Stimulated activated naive CD8-positive, alpha-beta T cell treated with anti-CD3 and anti-CD28 coated beads, Interleukin-15, Interleukin-2, amounts not matched to agents 100 U/mL and 50 U/mL, for 24 hours (primary cell): ENCODE measurements at regions not wholly inside any gene's neighbourhood (a gene's known extent, or its start where the extent isn't known, plus 50 kb on each side); places are given as distances from the start of the nearest gene placed in this dataset.
"Not testable (repeated sequence)": the region's sequence is repeated elsewhere in the genome, so short reads cannot be mapped to it uniquely, and the experiment has no call there.

Experiments
- ATAC-seq: fragments of 150-1000 bp; cut with Tn5 transposase; one replicate; pipeline ENCODE4 v1.10.0; 2021
- DNase-seq: peaks from one replicate; pipeline ENCODE4 v3.0.0; 2021

GRCh38 chr13:105679838-105680237 lies 855.6 kb downstream of the EFNB2 start:
- DNase-seq: no peak
- no peak for ATAC-seq

GRCh38 chr13:105678072-105678471 lies 857.4 kb downstream of the EFNB2 start:
- ATAC-seq: no peak
- no peak for DNase-seq

GRCh38 chr13:105672881-105673280 lies 862.6 kb downstream of the EFNB2 start:
- DNase-seq (no peak), ATAC-seq (no peak)

GRCh38 chr13:105671131-105671530 lies 864.3 kb downstream of the EFNB2 start:
- DNase-seq, ATAC-seq: not testable (repeated sequence)

GRCh38 chr13:105670179-105670990 lies 865.1 kb downstream of the EFNB2 start:
- no peak for DNase-seq
- no peak for ATAC-seq

- no peak for DNase-seq
These were observed 870.2 kb downstream of the EFNB2 start for GRCh38 chr13:105665284-105665683.

GRCh38 chr13:105663182-105663581 lies 872.3 kb downstream of the EFNB2 start:
- DNase-seq (no peak), ATAC-seq (no peak)

More at GRCh38 chr13:105665284-105665683, 870.2 kb downstream of the EFNB2 start:
- ATAC-seq: no peak

- no peak for ATAC-seq
- DNase-seq: no peak
These were observed 874.9 kb downstream of the EFNB2 start for GRCh38 chr13:105660561-105660960.

- no peak for ATAC-seq
- no peak for DNase-seq
These were observed 877.0 kb downstream of the EFNB2 start for GRCh38 chr13:105658431-105658830.

GRCh38 chr13:105655046-105655445 lies 880.4 kb downstream of the EFNB2 start:
- no peak for ATAC-seq
- DNase-seq: no peak

- no peak for DNase-seq
- no peak for ATAC-seq
These were observed 891.5 kb downstream of the EFNB2 start for GRCh38 chr13:105643966-105644365.

- no peak for ATAC-seq
- DNase-seq: no peak
These were observed 892.9 kb downstream of the EFNB2 start for GRCh38 chr13:105642511-105642958.

GRCh38 chr13:105641121-105641520 lies 894.3 kb downstream of the EFNB2 start:
- ATAC-seq: no peak
- DNase-seq: no peak

- ATAC-seq: no peak
- no peak for DNase-seq
These were observed 897.0 kb downstream of the EFNB2 start for GRCh38 chr13:105638426-105638825.

GRCh38 chr13:105634059-105634458 lies 901.4 kb downstream of the EFNB2 start:
- DNase-seq (no peak), ATAC-seq (no peak)

- ATAC-seq (no peak), DNase-seq (no peak)
These were observed 905.0 kb downstream of the EFNB2 start for GRCh38 chr13:105630431-105630830.

- DNase-seq (no peak), ATAC-seq (no peak)
These were observed 908.2 kb downstream of the EFNB2 start for GRCh38 chr13:105627270-105627669.

- DNase-seq: no peak
These were observed 909.8 kb downstream of the EFNB2 start for GRCh38 chr13:105625691-105626090.

GRCh38 chr13:105616333-105617075 lies 919.0 kb downstream of the EFNB2 start:
- DNase-seq (no peak), ATAC-seq (no peak)

More at GRCh38 chr13:105625691-105626090, 909.8 kb downstream of the EFNB2 start:
- no peak for ATAC-seq

- no peak for DNase-seq
- no peak for ATAC-seq
These were observed 922.9 kb downstream of the EFNB2 start for GRCh38 chr13:105612541-105612940.

- ATAC-seq: no peak
- DNase-seq: no peak
These were observed 924.0 kb downstream of the EFNB2 start for GRCh38 chr13:105611424-105611823.

GRCh38 chr13:105608104-105608503 lies 927.4 kb downstream of the EFNB2 start:
- no peak for ATAC-seq
- DNase-seq: no peak

- no peak for DNase-seq
These were observed 928.0 kb downstream of the EFNB2 start for GRCh38 chr13:105607426-105607825.

More at GRCh38 chr13:105607426-105607825, 928.0 kb downstream of the EFNB2 start:
- ATAC-seq: no peak
